HG02938 (cell line): ENCODE measurements at regions not wholly inside any gene's neighbourhood (a gene's known extent, or its start where the extent isn't known, plus 50 kb on each side); places are given as distances from the start of the nearest gene placed in this dataset.

Experiments
- ATAC-seq: cut with Tn5 transposase; IDR thresholded peaks from one replicate; pipeline ENCODE4 v1.9.1; 2021; ENCODE audit warnings: mild to moderate bottlenecking, moderate library complexity; ENCODE audit not compliant: unreplicated experiment

- no peak for ATAC-seq
Observed at GRCh38 chr10:129021594-129022304, 445.3 kb upstream of the MGMT start.

- no peak for ATAC-seq
Observed at GRCh38 chr10:129023082-129023481, 444.0 kb upstream of the MGMT start.

- ATAC-seq, result no peak
Observed at GRCh38 chr10:129024046-129024445, 443.0 kb upstream of the MGMT start.

GRCh38 chr10:129025787-129026186 is 441.3 kb upstream of the MGMT start:
- no peak for ATAC-seq

- no peak for ATAC-seq
Observed at GRCh38 chr10:129027906-129028305, 439.1 kb upstream of the MGMT start.

GRCh38 chr10:129028451-129028850 is 438.6 kb upstream of the MGMT start:
- no peak for ATAC-seq

- no peak for ATAC-seq
Observed at GRCh38 chr10:129029051-129029450, 438.0 kb upstream of the MGMT start.

- no peak for ATAC-seq
Observed at GRCh38 chr10:129029851-129030602, 437.0 kb upstream of the MGMT start.

- no peak for ATAC-seq
Observed at GRCh38 chr10:129030603-129030895, 436.5 kb upstream of the MGMT start.

- ATAC-seq, result peak; percentile 54
Observed at GRCh38 chr10:129030996-129031843, 435.8 kb upstream of the MGMT start.

GRCh38 chr10:129031844-129032150 is 435.2 kb upstream of the MGMT start:
- ATAC-seq, result no peak

GRCh38 chr10:129032372-129033313 is 434.4 kb upstream of the MGMT start:
- no peak for ATAC-seq

GRCh38 chr10:129033340-129033739 is 433.7 kb upstream of the MGMT start:
- no peak for ATAC-seq

- ATAC-seq, result no peak
Observed at GRCh38 chr10:129033790-129034272, 433.2 kb upstream of the MGMT start.

- ATAC-seq, result no peak
Observed at GRCh38 chr10:129035052-129035827, 431.8 kb upstream of the MGMT start.

GRCh38 chr10:129038522-129038921 is 428.5 kb upstream of the MGMT start:
- no peak for ATAC-seq

GRCh38 chr10:129039406-129040370 is 427.4 kb upstream of the MGMT start:
- ATAC-seq, result no peak

- no peak for ATAC-seq
Observed at GRCh38 chr10:129040377-129040776, 426.7 kb upstream of the MGMT start.

GRCh38 chr10:129041916-129042315 is 425.1 kb upstream of the MGMT start:
- ATAC-seq, result no peak
